OCI-LY7 (cell line): ENCODE measurements at regions not wholly inside any gene's neighbourhood (a gene's known extent, or its start where the extent isn't known, plus 50 kb on each side); places are given as distances from the start of the nearest gene placed in this dataset.

Experiments used
- EZH2phosphoT487 ChIP-seq: fragments of 200-600 bp; sonication (generic); IDR thresholded peaks from 2 replicates; pipeline ENCODE4 v1.6.1; 2018; ENCODE audit warnings: low read depth, borderline replicate concordance, mild to moderate bottlenecking, mixed run types, antibody characterized with exemption, low read length, moderate library complexity, mixed read lengths
- TF ChIP-seq, protein P1 (sequence below): fragments of 200-600 bp; sonication (generic); conservative IDR thresholded peaks from 2 replicates; pipeline ENCODE4 v1.5.1; 2014; ENCODE audit warnings: mild to moderate bottlenecking, antibody characterized with exemption, low read length, moderate library complexity, mixed read lengths

DNA sequence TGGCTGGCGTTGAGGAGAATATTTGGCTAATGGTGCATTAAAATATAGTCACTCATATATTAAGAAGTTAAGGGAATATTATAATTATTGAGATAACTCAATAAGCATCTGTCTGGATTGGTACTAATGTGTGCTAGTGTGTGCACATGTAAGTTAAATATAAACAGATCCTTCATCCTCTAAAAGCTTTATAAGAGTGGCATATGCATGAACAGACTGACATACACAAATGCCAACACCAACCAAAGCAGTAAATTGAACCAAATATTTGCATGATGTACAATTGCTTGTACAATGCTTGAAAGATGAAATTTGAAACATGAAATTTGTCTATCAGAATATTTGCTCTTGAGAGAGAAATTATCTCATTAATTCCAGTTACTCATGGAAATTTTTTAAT lies 344.9 kb downstream of the ADGRL2 start:
- TF ChIP-seq, protein P1, sequence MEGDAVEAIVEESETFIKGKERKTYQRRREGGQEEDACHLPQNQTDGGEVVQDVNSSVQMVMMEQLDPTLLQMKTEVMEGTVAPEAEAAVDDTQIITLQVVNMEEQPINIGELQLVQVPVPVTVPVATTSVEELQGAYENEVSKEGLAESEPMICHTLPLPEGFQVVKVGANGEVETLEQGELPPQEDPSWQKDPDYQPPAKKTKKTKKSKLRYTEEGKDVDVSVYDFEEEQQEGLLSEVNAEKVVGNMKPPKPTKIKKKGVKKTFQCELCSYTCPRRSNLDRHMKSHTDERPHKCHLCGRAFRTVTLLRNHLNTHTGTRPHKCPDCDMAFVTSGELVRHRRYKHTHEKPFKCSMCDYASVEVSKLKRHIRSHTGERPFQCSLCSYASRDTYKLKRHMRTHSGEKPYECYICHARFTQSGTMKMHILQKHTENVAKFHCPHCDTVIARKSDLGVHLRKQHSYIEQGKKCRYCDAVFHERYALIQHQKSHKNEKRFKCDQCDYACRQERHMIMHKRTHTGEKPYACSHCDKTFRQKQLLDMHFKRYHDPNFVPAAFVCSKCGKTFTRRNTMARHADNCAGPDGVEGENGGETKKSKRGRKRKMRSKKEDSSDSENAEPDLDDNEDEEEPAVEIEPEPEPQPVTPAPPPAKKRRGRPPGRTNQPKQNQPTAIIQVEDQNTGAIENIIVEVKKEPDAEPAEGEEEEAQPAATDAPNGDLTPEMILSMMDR, result no peak
- no peak for TF ChIP-seq EZH2phosphoT487
